Neutrophil (primary cell): ENCODE measurements at regions not wholly inside any gene's neighbourhood (a gene's known extent, or its start where the extent isn't known, plus 50 kb on each side); places are given as distances from the start of the nearest gene placed in this dataset.

Source experiments
- H3K27ac ChIP-seq: fragments of 200-600 bp; sonication (generic); 2 replicates; pipeline ENCODE4 v1.5.1; 2016; ENCODE audit warnings: mild to moderate bottlenecking, moderate library complexity
- H3K27me3 ChIP-seq: fragments of 200-600 bp; sonication (generic); 2 replicates; pipeline ENCODE4 v1.6.0; 2016; ENCODE audit warnings: mild to moderate bottlenecking
- H3K36me3 ChIP-seq: fragments of 200-600 bp; sonication (generic); 2 replicates; pipeline ENCODE4 v1.5.1; 2017
- H3K4me1 ChIP-seq, 2 experiments: fragments of 200-600 bp in 1 of 2; sonication (generic) in 1 of 2; 1 replicate in 1 of 2; 2 replicates in 1 of 2; pipeline versions ENCODE4 v1.5.1 to v1.6.1; 2013 to 2016; ENCODE audit warnings: low read depth in 1 of 2, low read length in 1 of 2, mild to moderate bottlenecking in 1 of 2, moderate library complexity in 1 of 2; ENCODE audit not compliant: control insufficient read depth in 1 of 2, insufficient read depth in 1 of 2
- H3K4me3 ChIP-seq, 2 experiments: fragments of 200-600 bp in 1 of 2; sonication (generic) in 1 of 2; 1 replicate in 1 of 2; 2 replicates in 1 of 2; pipeline ENCODE4 v1.5.1; 2013 to 2016; ENCODE audit warnings: low read depth in 1 of 2, low read length in 1 of 2, mild to moderate bottlenecking in 1 of 2, moderate library complexity in 1 of 2
- H3K9me3 ChIP-seq: fragments of 200-600 bp; sonication (generic); 2 replicates; pipeline ENCODE4 v1.5.1; 2016
- TF ChIP-seq, protein P1 (sequence below): fragments of 200-600 bp; sonication (generic); IDR thresholded peaks from 2 replicates; pipeline ENCODE4 v1.5.1; 2016; ENCODE audit warnings: antibody characterized with exemption

GRCh38 chr15:70214941-70215635, 117.4 kb upstream of the TLE3 start:
- TF ChIP-seq, protein P1, sequence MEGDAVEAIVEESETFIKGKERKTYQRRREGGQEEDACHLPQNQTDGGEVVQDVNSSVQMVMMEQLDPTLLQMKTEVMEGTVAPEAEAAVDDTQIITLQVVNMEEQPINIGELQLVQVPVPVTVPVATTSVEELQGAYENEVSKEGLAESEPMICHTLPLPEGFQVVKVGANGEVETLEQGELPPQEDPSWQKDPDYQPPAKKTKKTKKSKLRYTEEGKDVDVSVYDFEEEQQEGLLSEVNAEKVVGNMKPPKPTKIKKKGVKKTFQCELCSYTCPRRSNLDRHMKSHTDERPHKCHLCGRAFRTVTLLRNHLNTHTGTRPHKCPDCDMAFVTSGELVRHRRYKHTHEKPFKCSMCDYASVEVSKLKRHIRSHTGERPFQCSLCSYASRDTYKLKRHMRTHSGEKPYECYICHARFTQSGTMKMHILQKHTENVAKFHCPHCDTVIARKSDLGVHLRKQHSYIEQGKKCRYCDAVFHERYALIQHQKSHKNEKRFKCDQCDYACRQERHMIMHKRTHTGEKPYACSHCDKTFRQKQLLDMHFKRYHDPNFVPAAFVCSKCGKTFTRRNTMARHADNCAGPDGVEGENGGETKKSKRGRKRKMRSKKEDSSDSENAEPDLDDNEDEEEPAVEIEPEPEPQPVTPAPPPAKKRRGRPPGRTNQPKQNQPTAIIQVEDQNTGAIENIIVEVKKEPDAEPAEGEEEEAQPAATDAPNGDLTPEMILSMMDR = no peak
- no peak overlapping the region for H3K27ac ChIP-seq
- H3K4me1 ChIP-seq = no peaks in the 10 kb centered on the region
- H3K4me3 ChIP-seq = no peak overlapping the region
- H3K27me3 ChIP-seq = no peaks in the 10 kb centered on the region
- H3K9me3 ChIP-seq = no peaks in the 10 kb centered on the region
- no peaks in the 10 kb centered on the region for H3K36me3 ChIP-seq

DNA sequence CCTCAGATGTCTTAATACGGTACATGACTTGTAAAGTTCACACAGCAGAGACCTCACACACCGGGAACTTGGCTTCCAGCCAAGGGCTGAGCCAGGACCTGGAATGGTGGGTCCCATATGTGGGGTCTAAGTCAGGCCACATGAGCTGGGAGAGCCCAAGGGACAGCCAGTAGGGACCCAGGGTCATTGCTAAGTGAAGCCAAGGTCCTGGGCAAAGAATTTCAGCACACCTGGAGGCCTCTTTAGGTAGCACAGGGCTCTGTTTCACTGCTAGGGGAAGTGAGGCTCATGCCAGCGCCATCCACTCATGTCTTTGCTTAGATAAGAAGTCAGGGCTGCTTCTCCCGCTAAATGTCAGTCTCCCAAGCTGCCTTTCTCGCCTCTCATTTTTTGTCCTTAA, 116.6 kb upstream of the TLE3 start:
- Histone ChIP-seq H3K4me1 (no peaks in the 10 kb centered on the region), H3K4me3 (no peak overlapping the region), H3K27me3 (no peaks in the 10 kb centered on the region), H3K36me3 (no peaks in the 10 kb centered on the region), H3K27ac (no peak overlapping the region), H3K9me3 (no peaks in the 10 kb centered on the region)
- TF ChIP-seq, protein P1 = no peak

DNA sequence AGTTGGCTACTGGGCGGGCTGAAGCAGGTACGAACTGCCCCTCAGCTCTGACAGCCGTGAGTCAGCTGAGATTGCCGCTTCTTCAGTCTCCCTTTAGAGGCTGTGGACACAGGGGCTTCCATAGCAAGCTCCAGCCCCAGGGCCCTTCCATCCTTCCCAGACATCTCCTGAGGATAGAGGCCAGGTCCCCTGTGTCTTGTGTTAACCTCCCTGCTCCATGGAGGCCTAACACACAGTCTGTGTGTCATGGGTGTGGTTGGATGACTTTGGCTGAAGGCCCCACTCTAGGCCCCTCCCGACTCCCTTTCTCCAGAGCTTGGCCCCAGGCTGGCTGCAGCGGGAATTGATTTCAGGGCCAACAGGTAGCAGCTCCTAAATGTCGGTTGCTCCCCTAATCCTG, 116.1 kb upstream of the TLE3 start:
- Histone ChIP-seq H3K27me3 (no peaks in the 10 kb centered on the region), H3K9me3 (no peaks in the 10 kb centered on the region), H3K36me3 (no peaks in the 10 kb centered on the region), H3K27ac (no peak overlapping the region), H3K4me1 (no peaks in the 10 kb centered on the region), H3K4me3 (no peak overlapping the region)
- TF ChIP-seq, protein P1 = no peak

DNA sequence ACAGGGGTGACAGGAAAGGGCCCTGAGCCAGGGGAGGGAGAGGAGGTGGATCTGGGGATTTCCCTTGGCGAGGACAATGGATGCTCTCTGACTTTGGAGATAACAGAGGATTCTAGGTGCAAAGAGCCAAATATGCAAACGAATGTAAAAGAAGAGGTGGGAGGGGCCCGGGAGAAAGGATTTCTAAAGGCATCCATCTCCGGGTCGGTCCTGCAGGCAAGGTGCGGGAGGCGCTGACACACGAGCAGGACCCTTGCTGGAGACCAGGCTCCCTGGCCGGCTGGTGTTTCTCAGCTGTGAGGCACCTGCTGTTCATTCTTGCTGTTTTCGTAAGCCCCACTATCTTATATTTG, 115.2 kb upstream of the TLE3 start:
- H3K36me3 ChIP-seq = no peaks in the 10 kb centered on the region

GRCh38 chr15:70212286-70212962, 114.7 kb upstream of the TLE3 start:
- Histone ChIP-seq H3K4me3 (no peak overlapping the region), H3K4me1 (no peaks in the 10 kb centered on the region), H3K36me3 (no peaks in the 10 kb centered on the region), H3K27ac (no peak overlapping the region), H3K9me3 (no peaks in the 10 kb centered on the region), H3K27me3 (no peaks in the 10 kb centered on the region)
- TF ChIP-seq, protein P1 = no peak

More for the DNA sequence above, 115.2 kb upstream of the TLE3 start:
- Histone ChIP-seq H3K4me3 (no peak overlapping the region), H3K4me1 (no peaks in the 10 kb centered on the region), H3K27me3 (no peaks in the 10 kb centered on the region), H3K27ac (no peak overlapping the region), H3K9me3 (no peaks in the 10 kb centered on the region)
- TF ChIP-seq, protein P1 = no peak
